Body of pancreas (tissue), 4 donors: ENCODE measurements at regions not wholly inside any gene's neighbourhood (a gene's known extent, or its start where the extent isn't known, plus 50 kb on each side); places are given as distances from the start of the nearest gene placed in this dataset.

Source experiments
- POLR2A ChIP-seq, 3 donors: fragments of 450-650 bp; IDR thresholded peaks; one replicate each; pipeline ENCODE4 v1.6.1; 2016; ENCODE audit warnings: antibody characterized with exemption in 3 of 3, mild to moderate bottlenecking in 2 of 3
- TF ChIP-seq, protein P1 (sequence below), 7 experiments: fragments of 450-650 bp in 4 of 7; fragments of 200-600 bp in 3 of 7; sonication (generic) in 3 of 7; IDR thresholded peaks; one replicate each; pipeline ENCODE4 v1.5.1; 2016 to 2019; ENCODE audit warnings: antibody characterized with exemption in 7 of 7

DNA sequence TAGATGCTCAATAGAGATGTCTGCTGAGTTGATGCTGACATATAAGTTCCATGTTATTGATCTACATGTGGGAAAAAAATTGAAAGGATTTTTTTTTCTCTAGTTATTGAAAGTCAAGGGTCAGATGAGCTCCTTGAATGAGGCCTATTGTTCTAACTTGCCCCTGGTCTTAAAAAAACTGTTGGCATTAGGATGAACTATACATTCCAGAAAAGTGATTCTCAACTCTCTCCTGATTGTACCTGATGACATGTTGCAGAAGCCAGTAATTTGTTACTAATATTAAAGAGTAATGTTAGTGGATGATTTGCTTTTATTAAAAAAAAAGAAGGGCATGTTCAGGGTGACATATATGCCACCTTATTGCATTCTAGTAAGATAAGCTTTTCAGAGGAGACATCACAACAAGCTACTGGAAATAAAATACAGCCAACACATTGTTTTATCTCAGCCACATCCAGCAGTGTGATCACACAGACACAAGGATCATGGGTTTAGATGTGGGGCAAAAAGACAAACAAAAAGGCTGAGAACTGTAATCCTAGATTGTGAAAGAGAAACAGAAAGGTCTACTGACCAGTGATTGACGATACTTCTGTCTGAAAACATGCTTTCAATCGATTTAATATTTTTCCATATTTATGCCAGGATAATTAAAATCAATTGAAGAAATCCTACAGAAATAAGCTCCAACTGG lies 1314.1 kb upstream of the C9orf72 start:
- TF ChIP-seq, protein P1, sequence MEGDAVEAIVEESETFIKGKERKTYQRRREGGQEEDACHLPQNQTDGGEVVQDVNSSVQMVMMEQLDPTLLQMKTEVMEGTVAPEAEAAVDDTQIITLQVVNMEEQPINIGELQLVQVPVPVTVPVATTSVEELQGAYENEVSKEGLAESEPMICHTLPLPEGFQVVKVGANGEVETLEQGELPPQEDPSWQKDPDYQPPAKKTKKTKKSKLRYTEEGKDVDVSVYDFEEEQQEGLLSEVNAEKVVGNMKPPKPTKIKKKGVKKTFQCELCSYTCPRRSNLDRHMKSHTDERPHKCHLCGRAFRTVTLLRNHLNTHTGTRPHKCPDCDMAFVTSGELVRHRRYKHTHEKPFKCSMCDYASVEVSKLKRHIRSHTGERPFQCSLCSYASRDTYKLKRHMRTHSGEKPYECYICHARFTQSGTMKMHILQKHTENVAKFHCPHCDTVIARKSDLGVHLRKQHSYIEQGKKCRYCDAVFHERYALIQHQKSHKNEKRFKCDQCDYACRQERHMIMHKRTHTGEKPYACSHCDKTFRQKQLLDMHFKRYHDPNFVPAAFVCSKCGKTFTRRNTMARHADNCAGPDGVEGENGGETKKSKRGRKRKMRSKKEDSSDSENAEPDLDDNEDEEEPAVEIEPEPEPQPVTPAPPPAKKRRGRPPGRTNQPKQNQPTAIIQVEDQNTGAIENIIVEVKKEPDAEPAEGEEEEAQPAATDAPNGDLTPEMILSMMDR (IDR thresholded peaks at IDR 0.05): no peak
- TF ChIP-seq POLR2A (IDR thresholded peaks at IDR 0.05): no peak
